WTC11 (cell line): ENCODE measurements at regions not wholly inside any gene's neighbourhood (a gene's known extent, or its start where the extent isn't known, plus 50 kb on each side); places are given as distances from the start of the nearest gene placed in this dataset.

Source experiments
- ATAC-seq: fragments of 200-7000 bp; cut with Tn5 transposase; 2 replicates; pipeline ENCODE4 v1.10.0; 2021; ENCODE audit warnings: mild to moderate bottlenecking, moderate library complexity
- CTCF ChIA-PET: fragments of 300-600 bp; sonication (Branson Sonifier 250); formaldehyde crosslinking; loops from one replicate; lab custom pipeline; 2021; ENCODE audit warnings: antibody characterized with exemption; lab: Charles Lee
- POLR2A ChIA-PET: fragments of 350-600 bp; sonication (Branson Sonifier 250); formaldehyde crosslinking; loops from one replicate; lab custom pipeline; 2021; ENCODE audit warnings: antibody characterized with exemption; lab: Charles Lee
- DNase-seq: peaks from one replicate; pipeline ENCODE4 v3.0.0; 2021; ENCODE audit warnings: low spot score
- H3K27ac Mint-ChIP-seq: 2 replicates; pipeline ENCODE4 v1.8.0; 2021; ENCODE audit warnings: mixed read lengths
- H3K27me3 Mint-ChIP-seq: 2 replicates; pipeline ENCODE4 v1.8.0; 2021; ENCODE audit warnings: low read depth, mild to moderate bottlenecking, moderate library complexity, mixed read lengths
- H3K36me3 Mint-ChIP-seq: 2 replicates; pipeline ENCODE4 v1.8.0; 2021; ENCODE audit warnings: mixed read lengths
- H3K4me1 Mint-ChIP-seq: 2 replicates; pipeline ENCODE4 v1.8.0; 2022; ENCODE audit warnings: mixed read lengths
- H3K4me3 Mint-ChIP-seq: 2 replicates; pipeline ENCODE4 v1.8.0; 2021; ENCODE audit warnings: mild to moderate bottlenecking, moderate library complexity, mixed read lengths
- H3K9me3 Mint-ChIP-seq: 2 replicates; pipeline ENCODE4 v1.8.0; 2021; ENCODE audit warnings: mixed read lengths
- ATF1 ChIP-seq: sonication (generic); formaldehyde crosslinking; IDR thresholded peaks from 2 replicates; pipeline ENCODE4 v1.8.1; 2023; ENCODE audit warnings: mild to moderate bottlenecking, moderate library complexity, missing genetic modification reagents
- ATF2 ChIP-seq: sonication (generic); formaldehyde crosslinking; IDR thresholded peaks from 2 replicates; pipeline ENCODE4 v1.8.1; 2022; ENCODE audit warnings: low read depth, missing genetic modification reagents, borderline replicate concordance
- ATF3 ChIP-seq: sonication (generic); formaldehyde crosslinking; conservative IDR thresholded peaks from 2 replicates; pipeline ENCODE4 v1.8.1; 2022; ENCODE audit warnings: mild to moderate bottlenecking, missing genetic modification reagents
- CDX4 ChIP-seq: fragments of 250-450 bp; sonication (Bioruptor Pico); IDR thresholded peaks from 2 replicates; pipeline ENCODE4 v1.9.0; 2021; ENCODE audit warnings: moderate library complexity, mild to moderate bottlenecking, inconsistent platforms, borderline replicate concordance
- CTCF ChIP-seq: fragments of 200-600 bp; IDR thresholded peaks from 2 replicates; pipeline ENCODE4 v1.8.0; 2022; ENCODE audit warnings: antibody characterized with exemption
- GRHL2 ChIP-seq: fragments of 250-450 bp; sonication (Bioruptor Pico); IDR thresholded peaks from 2 replicates; pipeline ENCODE4 v1.8.0; 2022; ENCODE audit warnings: mild to moderate bottlenecking, moderate library complexity; ENCODE audit not compliant: insufficient replicate concordance, severe bottlenecking
- IRF2 ChIP-seq: sonication (generic); formaldehyde crosslinking; IDR thresholded peaks from 2 replicates; pipeline ENCODE4 v1.8.0; 2022; ENCODE audit warnings: low read depth, missing genetic modification reagents, borderline replicate concordance
- JUN ChIP-seq: sonication (generic); formaldehyde crosslinking; IDR thresholded peaks from 2 replicates; pipeline ENCODE4 v1.8.0; 2023; ENCODE audit warnings: mild to moderate bottlenecking, missing genetic modification reagents
- NFATC4 ChIP-seq: fragments of 250-450 bp; sonication (Bioruptor Pico); IDR thresholded peaks from 2 replicates; pipeline ENCODE4 v1.9.0; 2021; ENCODE audit warnings: mild to moderate bottlenecking
- SMAD3 ChIP-seq: sonication (generic); formaldehyde crosslinking; IDR thresholded peaks from 2 replicates; pipeline ENCODE4 v1.8.0; 2022; ENCODE audit warnings: missing genetic modification reagents, mild to moderate bottlenecking, borderline replicate concordance
- SOX15 ChIP-seq: fragments of 250-450 bp; sonication (Bioruptor Pico); IDR thresholded peaks from 2 replicates; pipeline ENCODE4 v1.9.0; 2021; ENCODE audit warnings: mild to moderate bottlenecking
- SP1 ChIP-seq: sonication (generic); formaldehyde crosslinking; conservative IDR thresholded peaks from 2 replicates; pipeline ENCODE4 v1.8.1; 2022; ENCODE audit warnings: missing genetic modification reagents
- STAT6 ChIP-seq: sonication (generic); formaldehyde crosslinking; conservative IDR thresholded peaks from 2 replicates; pipeline ENCODE4 v1.8.1; 2023; ENCODE audit warnings: mild to moderate bottlenecking, low read depth, missing genetic modification reagents, moderate library complexity
- ZNF317 ChIP-seq: sonication (generic); formaldehyde crosslinking; IDR thresholded peaks from 2 replicates; pipeline ENCODE4 v1.8.1; 2023; ENCODE audit warnings: low read depth, mild to moderate bottlenecking, moderate library complexity, missing genetic modification reagents, borderline replicate concordance
- ZNF396 ChIP-seq: fragments of 250-450 bp; sonication (Bioruptor Pico); IDR thresholded peaks from 2 replicates; pipeline ENCODE4 v1.8.0; 2021; ENCODE audit warnings: mild to moderate bottlenecking, moderate library complexity, borderline replicate concordance
- ZNF416 ChIP-seq: fragments of 250-450 bp; sonication (Bioruptor Pico); IDR thresholded peaks from 2 replicates; pipeline ENCODE4 v1.9.0; 2021; ENCODE audit warnings: mild to moderate bottlenecking, inconsistent platforms
- ZNF425 ChIP-seq: fragments of 250-450 bp; sonication (Bioruptor Pico); conservative IDR thresholded peaks from 2 replicates; pipeline ENCODE4 v1.9.0; 2021; ENCODE audit warnings: mild to moderate bottlenecking
- ZNF532 ChIP-seq: fragments of 250-450 bp; sonication (Bioruptor Pico); IDR thresholded peaks from 2 replicates; pipeline ENCODE4 v1.9.0; 2021; ENCODE audit warnings: mild to moderate bottlenecking, borderline replicate concordance
- ZNF671 ChIP-seq: fragments of 250-450 bp; sonication (Bioruptor Pico); IDR thresholded peaks from 2 replicates; pipeline ENCODE4 v1.8.0; 2021; ENCODE audit warnings: mild to moderate bottlenecking
- ZSCAN18 ChIP-seq: fragments of 250-450 bp; sonication (Bioruptor Pico); IDR thresholded peaks from 2 replicates; pipeline ENCODE4 v2.1.2; 2022; ENCODE audit warnings: mild to moderate bottlenecking, moderate library complexity

- POLR2A ChIA-PET: interaction anchor here (1.0 kb wide), 1 partner anchor 99 kb away, joined by 4 read pairs; the partner anchor contains the start of gene BTG1
- CTCF ChIA-PET: interaction anchor here (0.7 kb wide), 1 partner anchor 13 kb away, joined by 3 read pairs; no protein-coding TSS in a partner anchor
- Mint-ChIP-seq H3K4me1 (0 out of 2 replicates have a peak, but pooled peaks cover 3% of the 10 kb centered on the region), H3K4me3 (no peak overlapping the region), H3K27ac (peak overlapping the region; percentile 50; the same call in 1 of the 2 replicates), H3K36me3 (no peaks in the 10 kb centered on the region), H3K27me3 (no peaks in the 10 kb centered on the region), H3K9me3 (no peaks in the 10 kb centered on the region)
- ATAC-seq: no peak
- TF ChIP-seq ZNF396 (CRISPR knock-in tag): no peak
- no peak for TF ChIP-seq CDX4 (CRISPR knock-in tag)
- no peak for TF ChIP-seq ATF1
- TF ChIP-seq ZNF532 (CRISPR knock-in tag): no peak
- TF ChIP-seq STAT6 (CRISPR knock-in tag): no peak
- no peak for TF ChIP-seq ZSCAN18
- no peak for TF ChIP-seq ATF2 (CRISPR knock-in tag)
- no peak for TF ChIP-seq SP1
- TF ChIP-seq CTCF: no peak
- no peak for TF ChIP-seq SMAD3 (CRISPR knock-in tag)
- DNase-seq: no peak
Measured at GRCh38 chr12:92244036-92244435, 98.4 kb upstream of the BTG1 start.

- no peak overlapping the region for H3K27ac Mint-ChIP-seq
- no peak for TF ChIP-seq ZNF425 (CRISPR knock-in tag)
- TF ChIP-seq GRHL2 (CRISPR knock-in tag): no peak
- no peak for TF ChIP-seq ZNF317 (CRISPR knock-in tag)
- TF ChIP-seq SOX15 (CRISPR knock-in tag): no peak
- TF ChIP-seq ATF3 (CRISPR knock-in tag): no peak
- TF ChIP-seq JUN (CRISPR knock-in tag): no peak
- TF ChIP-seq NFATC4 (CRISPR knock-in tag): no peak
- TF ChIP-seq ZNF416: no peak
- no peak for TF ChIP-seq IRF2 (CRISPR knock-in tag)
- no peak for TF ChIP-seq ZNF671 (CRISPR knock-in tag)
- ChIA-PET POLR2A (no interaction called here), CTCF (no interaction called here)
- no peaks in the 10 kb centered on the region for H3K36me3 Mint-ChIP-seq
- H3K9me3 Mint-ChIP-seq: no peaks in the 10 kb centered on the region
- H3K4me3 Mint-ChIP-seq: no peak overlapping the region
- no peaks in the 10 kb centered on the region for H3K27me3 Mint-ChIP-seq
- 0 out of 2 replicates have a peak, but pooled peaks cover 3% of the 10 kb centered on the region for H3K4me1 Mint-ChIP-seq
- DNase-seq: no peak
- ATAC-seq: no peak
Measured at GRCh38 chr12:92242907-92243306, 97.3 kb upstream of the BTG1 start.
